ENCODE measurements at regions not wholly inside any gene's neighbourhood (a gene's known extent, or its start where the extent isn't known, plus 50 kb on each side); places are given as distances from the start of the nearest gene placed in this dataset.
A peak's percentile ranks its signal among the peaks of the same experiment; 100 is the strongest.

GRCh38 chr12:89217472-89217871 lies 134.8 kb downstream of the DUSP6 start:
- Mint-ChIP-seq H3K4me3 (no peak overlapping the region), H3K9me3 (peaks cover 0 to 4% (median 0%) of the 10 kb centered on the region in 7 donors), H3K27ac (peak overlapping the region in 2 of 7 donors; percentile 33 to 85), H3K36me3 (peaks cover 0 to 2% of the 10 kb centered on the region in 2 donors), H3K4me1 (peaks cover 32% of the 10 kb centered on the region), H3K27me3 (ENCODE audit: low read depth in 3 of 3) (peaks cover 0 to 2% (median 0%) of the 10 kb centered on the region in 3 donors)
- no peak overlapping the region for H3K4me2 ChIP-seq (replicated peaks; ENCODE audit: extremely low read depth, low read length, poor library complexity, severe bottlenecking)
- no peak for DNase-seq
- TF ChIP-seq, protein P1, sequence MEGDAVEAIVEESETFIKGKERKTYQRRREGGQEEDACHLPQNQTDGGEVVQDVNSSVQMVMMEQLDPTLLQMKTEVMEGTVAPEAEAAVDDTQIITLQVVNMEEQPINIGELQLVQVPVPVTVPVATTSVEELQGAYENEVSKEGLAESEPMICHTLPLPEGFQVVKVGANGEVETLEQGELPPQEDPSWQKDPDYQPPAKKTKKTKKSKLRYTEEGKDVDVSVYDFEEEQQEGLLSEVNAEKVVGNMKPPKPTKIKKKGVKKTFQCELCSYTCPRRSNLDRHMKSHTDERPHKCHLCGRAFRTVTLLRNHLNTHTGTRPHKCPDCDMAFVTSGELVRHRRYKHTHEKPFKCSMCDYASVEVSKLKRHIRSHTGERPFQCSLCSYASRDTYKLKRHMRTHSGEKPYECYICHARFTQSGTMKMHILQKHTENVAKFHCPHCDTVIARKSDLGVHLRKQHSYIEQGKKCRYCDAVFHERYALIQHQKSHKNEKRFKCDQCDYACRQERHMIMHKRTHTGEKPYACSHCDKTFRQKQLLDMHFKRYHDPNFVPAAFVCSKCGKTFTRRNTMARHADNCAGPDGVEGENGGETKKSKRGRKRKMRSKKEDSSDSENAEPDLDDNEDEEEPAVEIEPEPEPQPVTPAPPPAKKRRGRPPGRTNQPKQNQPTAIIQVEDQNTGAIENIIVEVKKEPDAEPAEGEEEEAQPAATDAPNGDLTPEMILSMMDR (IDR thresholded peaks at IDR 0.05): no peak
- no peaks in the 10 kb centered on the region for H3K27me3 ChIP-seq (ENCODE audit: control insufficient read depth in 2 of 2, insufficient read depth in 2 of 2, low read length in 2 of 2)
- peak overlapping the region; percentile 68 for H2AFZ ChIP-seq (ENCODE audit: insufficient read depth, low read depth, low read length, poor library complexity, severe bottlenecking)
- no peaks in the 10 kb centered on the region for H3K9me3 ChIP-seq (replicated peaks in 1 of 2; ENCODE audit: control insufficient read depth in 1 of 2, insufficient read depth in 1 of 2, low read length in 2 of 2)
- intact Hi-C loops (cut with micrococcal nuclease): loop anchor here in 1 of 2 donors (10.0 kb wide), 1 partner anchor 53 kb away; no protein-coding TSS in a partner anchor
- no peaks in the 10 kb centered on the region for H4K20me1 ChIP-seq (ENCODE audit: insufficient read depth, low read length)
- no peak overlapping the region for H3K4me3 ChIP-seq (replicated peaks in 1 of 3; ENCODE audit: low read depth in 2 of 3, low read length in 3 of 3)
- no peak overlapping the region for H3K9ac ChIP-seq (ENCODE audit: insufficient read depth, low read length, poor library complexity, severe bottlenecking)
- no peaks in the 10 kb centered on the region for H3K79me2 ChIP-seq (ENCODE audit: insufficient read depth, low read length)
- WGBS (ENCODE audit: insufficient coverage): 91% methylated on average over 2 of the region's 2 CpGs
- H3K27ac ChIP-seq (ENCODE audit: low read depth in 1 of 2, low read length in 2 of 2): no peak overlapping the region
- no peaks in the 10 kb centered on the region for H3K36me3 ChIP-seq (replicated peaks in 1 of 2; ENCODE audit: control insufficient read depth in 1 of 2, insufficient read depth in 2 of 2, low read length in 2 of 2)
- peaks cover 30 to 38% of the 10 kb centered on the region in 2 donors for H3K4me1 ChIP-seq (ENCODE audit: control insufficient read depth in 1 of 2, insufficient read depth in 2 of 2, low read length in 2 of 2)

DNA sequence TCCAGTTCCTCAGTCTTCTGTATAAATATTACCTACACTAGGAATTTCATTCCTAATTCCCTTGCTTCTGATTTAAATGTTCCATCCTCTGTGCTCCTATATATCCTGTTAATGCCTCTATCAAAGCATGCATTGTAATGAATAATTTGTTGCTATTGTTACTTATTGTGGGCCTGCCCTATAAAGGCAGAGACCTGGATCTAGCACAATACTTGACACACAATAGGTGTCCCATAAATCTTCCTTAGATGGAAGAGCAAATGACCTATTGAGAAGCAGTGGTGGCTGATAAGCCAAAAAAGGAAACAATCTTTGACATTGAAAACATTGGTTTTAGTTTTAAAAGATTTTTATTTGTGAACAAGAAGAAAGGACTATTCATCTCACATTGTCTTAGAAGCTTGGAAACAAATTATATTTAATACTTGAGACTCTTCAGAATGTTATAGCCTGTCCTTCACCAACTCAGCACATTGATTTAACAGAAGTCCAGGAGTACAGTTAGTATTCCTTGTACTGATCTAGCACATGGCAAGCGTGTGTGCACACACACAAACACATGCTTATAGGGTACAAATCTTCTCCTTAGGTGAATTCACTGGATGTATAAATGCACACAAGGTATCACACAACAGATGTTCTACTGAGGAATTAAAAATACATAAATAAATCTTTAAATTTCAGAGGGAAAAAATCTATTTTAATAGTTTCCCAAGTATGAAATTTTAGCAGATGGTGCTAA lies 135.9 kb downstream of the DUSP6 start:
- H3K9ac ChIP-seq (ENCODE audit: insufficient read depth, low read length, poor library complexity, severe bottlenecking): no peak overlapping the region
- no peaks in the 10 kb centered on the region for H3K79me2 ChIP-seq (ENCODE audit: insufficient read depth, low read length)
- H3K4me1 ChIP-seq (ENCODE audit: control insufficient read depth in 1 of 2, insufficient read depth in 2 of 2, low read length in 2 of 2): peaks cover 41 to 48% of the 10 kb centered on the region in 2 donors
- H3K36me3 ChIP-seq (replicated peaks in 1 of 2; ENCODE audit: control insufficient read depth in 1 of 2, insufficient read depth in 2 of 2, low read length in 2 of 2): no peaks in the 10 kb centered on the region
- peaks cover 0 to 2% of the 10 kb centered on the region in 2 donors for H3K36me3 Mint-ChIP-seq
- intact Hi-C loops (cut with micrococcal nuclease): loop anchor here in 1 of 2 donors (10.0 kb wide), 1 partner anchor 52 kb away; no protein-coding TSS in a partner anchor
- no peaks in the 10 kb centered on the region for H3K9me3 ChIP-seq (replicated peaks in 1 of 2; ENCODE audit: control insufficient read depth in 1 of 2, insufficient read depth in 1 of 2, low read length in 2 of 2)
- no peak for DNase-seq
- no peak overlapping the region for H3K27ac ChIP-seq (ENCODE audit: low read depth in 1 of 2, low read length in 2 of 2)
- no peak overlapping the region for H3K4me3 ChIP-seq (replicated peaks in 1 of 3; ENCODE audit: low read depth in 2 of 3, low read length in 3 of 3)
- no peak overlapping the region for H3K4me2 ChIP-seq (replicated peaks; ENCODE audit: extremely low read depth, low read length, poor library complexity, severe bottlenecking)
- peaks cover 0 to 2% (median 0%) of the 10 kb centered on the region in 3 donors for H3K27me3 Mint-ChIP-seq (ENCODE audit: low read depth in 3 of 3)
- no peak overlapping the region for H2AFZ ChIP-seq (ENCODE audit: insufficient read depth, low read depth, low read length, poor library complexity, severe bottlenecking)
- no CpG with 5 or more reads among the region's 1 CpG for WGBS (ENCODE audit: insufficient coverage)
- TF ChIP-seq, protein P1 (IDR thresholded peaks at IDR 0.05): no peak
- H3K27me3 ChIP-seq (ENCODE audit: control insufficient read depth in 2 of 2, insufficient read depth in 2 of 2, low read length in 2 of 2): no peaks in the 10 kb centered on the region
- no peak overlapping the region for H3K27ac Mint-ChIP-seq
- no peaks in the 10 kb centered on the region for H4K20me1 ChIP-seq (ENCODE audit: insufficient read depth, low read length)
- peaks cover 43% of the 10 kb centered on the region for H3K4me1 Mint-ChIP-seq
- H3K4me3 Mint-ChIP-seq: no peak overlapping the region
- peaks cover 0 to 4% (median 0%) of the 10 kb centered on the region in 7 donors for H3K9me3 Mint-ChIP-seq

All from CD14-positive monocyte (primary cell).